AG10803 (cell line): ENCODE measurements at regions not wholly inside any gene's neighbourhood (a gene's known extent, or its start where the extent isn't known, plus 50 kb on each side); places are given as distances from the start of the nearest gene placed in this dataset.

ENCODE experiments used
- DNase-seq: peaks from one replicate; pipeline ENCODE4 v3.0.0; 2010; ENCODE audit warnings: low read depth
- H3K4me3 ChIP-seq: 2 replicates; pipeline ENCODE4 v1.5.1; 2011; ENCODE audit warnings: mild to moderate bottlenecking, low read length, control low read depth
- CTCF ChIP-seq: conservative IDR thresholded peaks from 2 replicates; pipeline ENCODE4 v1.5.1; 2011; ENCODE audit warnings: mild to moderate bottlenecking, low read length, control low read depth, inconsistent platforms

- no peak overlapping the region for H3K4me3 ChIP-seq
- TF ChIP-seq CTCF, result no peak
- no peak for DNase-seq
Observed at GRCh38 chr17:34174496-34174895, 80.6 kb upstream of the CCL2 start.

- DNase-seq, result no peak
- no peak for TF ChIP-seq CTCF
- H3K4me3 ChIP-seq, result no peak overlapping the region
Observed at GRCh38 chr17:34176440-34176839, 78.6 kb upstream of the CCL2 start.

- no peak overlapping the region for H3K4me3 ChIP-seq
- no peak for TF ChIP-seq CTCF
- DNase-seq, result peak; percentile 60
Observed at GRCh38 chr17:34177642-34178041, 77.4 kb upstream of the CCL2 start.

GRCh38 chr17:34178092-34178491, 77.0 kb upstream of the CCL2 start:
- DNase-seq, result no peak
- H3K4me3 ChIP-seq, result no peak overlapping the region
- 0 out of 2 replicates have a peak, but pooled peaks have one; percentile 5 for TF ChIP-seq CTCF

GRCh38 chr17:34182036-34182803, 72.9 kb upstream of the CCL2 start:
- DNase-seq, result no peak
- TF ChIP-seq CTCF, result no peak
- H3K4me3 ChIP-seq, result no peak overlapping the region

GRCh38 chr17:34195987-34196386, 59.1 kb upstream of the CCL2 start:
- H3K4me3 ChIP-seq, result no peak overlapping the region
- TF ChIP-seq CTCF, result no peak
- DNase-seq, result no peak

- no peak for TF ChIP-seq CTCF
- H3K4me3 ChIP-seq, result no peak overlapping the region
- DNase-seq, result no peak
Observed at GRCh38 chr17:34198519-34198918, 56.6 kb upstream of the CCL2 start.
